NCI-H510A (cell line): ENCODE measurements at regions not wholly inside any gene's neighbourhood (a gene's known extent, or its start where the extent isn't known, plus 50 kb on each side); places are given as distances from the start of the nearest gene placed in this dataset.
"Not testable (repeated sequence)": the region's sequence is repeated elsewhere in the genome, so short reads cannot be mapped to it uniquely, and the experiment has no call there.

Experiments used
- DNase-seq: peaks from one replicate; lab custom pipeline; 2025; lab: John Stamatoyannopoulos, UW

DNA sequence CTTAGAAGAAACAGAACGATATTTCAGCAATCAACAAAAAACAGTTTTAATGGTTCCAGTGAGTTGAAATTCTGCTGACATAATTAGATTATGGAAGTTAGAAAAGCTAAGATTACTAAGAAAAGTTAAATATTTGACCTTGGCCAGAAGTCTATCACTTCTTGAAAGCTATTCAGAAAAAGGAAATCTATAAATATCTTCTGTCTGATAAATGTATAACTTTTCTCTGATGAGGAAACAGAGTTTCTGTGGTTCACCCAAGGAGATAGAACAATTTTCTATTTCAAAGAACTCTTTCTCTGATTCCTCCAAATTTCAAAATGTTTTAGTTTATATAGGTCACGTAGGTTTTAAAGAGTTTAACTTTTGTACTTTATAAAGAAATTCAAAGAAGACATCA is 438.4 kb upstream of the CHORDC1 start:
- no peak for DNase-seq

DNA sequence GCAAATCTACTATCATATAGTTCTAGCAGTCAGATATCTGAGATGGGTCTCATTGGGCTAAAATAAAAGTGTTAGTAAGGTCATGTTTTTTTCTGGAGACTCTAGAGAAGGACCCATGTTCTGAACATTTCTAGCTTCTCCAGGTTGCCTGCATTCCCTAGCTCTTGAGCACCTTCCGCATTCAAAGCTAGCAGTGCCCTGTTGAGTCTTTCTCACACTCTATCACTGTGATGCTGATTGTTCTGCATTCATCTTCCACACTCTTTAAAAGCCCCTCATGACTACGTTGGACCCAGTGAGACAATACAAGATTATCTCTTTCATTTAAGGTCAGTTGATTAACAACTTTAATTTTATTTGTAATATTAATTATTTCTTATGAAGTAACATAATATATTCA is 433.3 kb upstream of the CHORDC1 start:
- no peak for DNase-seq

DNA sequence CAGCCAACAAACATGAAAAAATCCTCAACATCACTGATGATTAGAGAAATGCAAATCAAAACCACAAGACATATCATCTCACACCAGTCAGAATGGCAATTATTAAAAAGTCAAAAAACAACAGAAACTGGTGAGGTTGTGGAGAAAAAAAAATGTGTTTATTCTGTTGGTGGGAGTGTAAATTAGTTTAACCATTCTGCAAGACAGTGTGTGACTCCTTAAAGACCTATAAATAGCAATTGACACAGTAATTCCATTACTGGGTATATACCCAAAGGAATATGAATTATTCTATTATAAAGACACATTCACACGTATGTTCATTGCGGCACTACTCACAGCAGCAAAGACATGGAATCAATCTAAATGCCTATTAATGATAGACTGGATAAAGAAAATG is 427.3 kb upstream of the CHORDC1 start:
- DNase-seq, result no peak

DNA sequence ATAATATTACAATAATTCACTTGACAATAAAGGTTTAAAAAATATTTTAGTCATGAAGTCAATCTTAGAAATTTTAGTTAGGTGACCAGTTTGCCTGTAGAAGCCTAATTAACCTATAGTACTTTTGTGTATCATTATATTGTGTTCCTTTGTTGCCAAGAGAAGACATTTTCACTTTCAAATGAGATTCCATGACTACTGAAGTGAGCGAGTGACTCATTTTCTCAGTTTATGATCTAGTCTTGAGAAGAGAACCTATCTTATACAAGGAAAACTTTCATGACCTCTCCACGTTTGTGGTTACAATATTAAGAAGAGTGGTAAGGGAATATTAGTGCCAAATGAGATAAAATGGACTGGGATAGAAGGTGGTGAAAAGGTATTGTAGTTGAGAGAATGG is 423.9 kb upstream of the CHORDC1 start:
- DNase-seq, result no peak

DNA sequence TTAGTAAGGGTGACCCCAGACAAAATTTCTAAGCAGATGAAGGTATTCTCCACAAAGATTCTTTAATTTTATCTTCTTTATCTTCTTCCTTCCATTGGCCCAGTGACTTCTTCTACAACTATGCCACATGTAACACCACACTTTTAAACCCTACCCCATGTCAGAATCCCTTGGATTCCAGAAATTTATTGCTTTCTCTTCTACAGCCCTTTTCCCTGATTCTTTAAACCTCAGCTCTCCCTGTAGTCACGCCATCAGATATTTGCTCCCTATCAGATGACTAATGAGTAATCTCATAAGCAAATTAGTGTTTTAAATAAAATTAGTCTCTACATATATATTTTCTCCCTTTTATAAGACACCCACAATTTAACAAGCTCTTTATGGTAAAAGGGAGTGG is 423.4 kb upstream of the CHORDC1 start:
- DNase-seq, result no peak

DNA sequence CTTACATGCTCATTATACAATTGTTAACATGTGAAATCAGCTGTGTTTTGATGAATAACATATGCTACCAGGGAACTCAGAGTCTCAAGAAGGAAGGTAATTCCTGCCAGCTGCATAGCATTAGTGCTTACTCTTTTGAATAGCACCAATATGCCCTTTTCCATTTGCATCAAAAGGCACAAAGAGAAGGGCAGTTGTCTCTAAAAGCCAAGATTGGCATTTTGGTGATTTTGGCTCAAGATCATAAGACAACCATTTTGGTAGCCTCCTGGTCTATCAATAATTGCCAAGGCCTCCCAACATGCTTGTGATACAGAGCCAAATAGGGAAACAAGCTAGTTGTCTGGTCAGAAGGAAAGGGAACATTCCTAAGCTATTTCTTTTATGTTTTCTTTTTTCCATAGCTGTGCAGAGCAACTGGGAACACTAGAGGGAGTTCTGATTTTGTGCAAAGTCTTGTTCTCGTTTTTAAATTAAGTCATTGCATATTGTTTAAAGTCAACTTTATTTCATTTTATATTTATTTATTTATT is 416.7 kb upstream of the CHORDC1 start:
- DNase-seq, result no peak

DNA sequence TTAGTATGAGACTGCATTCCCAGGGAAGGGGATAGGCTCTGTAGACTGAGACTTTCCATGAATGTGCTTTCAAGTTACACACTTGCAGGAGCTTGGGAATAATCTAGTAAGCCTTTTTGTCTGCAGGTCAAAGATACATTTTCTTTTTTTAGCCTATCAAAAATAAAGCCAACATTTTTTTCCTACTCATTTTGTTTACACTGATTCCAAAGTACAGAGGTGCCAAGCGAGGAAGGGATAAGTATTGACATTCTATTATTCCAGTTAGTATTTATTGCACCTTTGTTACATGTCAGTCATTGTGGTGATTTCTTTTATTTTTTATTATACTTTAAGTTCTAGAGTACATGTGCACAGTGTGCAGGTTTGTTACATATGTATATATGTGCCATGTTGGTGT is 413.0 kb upstream of the CHORDC1 start:
- no peak for DNase-seq

DNA sequence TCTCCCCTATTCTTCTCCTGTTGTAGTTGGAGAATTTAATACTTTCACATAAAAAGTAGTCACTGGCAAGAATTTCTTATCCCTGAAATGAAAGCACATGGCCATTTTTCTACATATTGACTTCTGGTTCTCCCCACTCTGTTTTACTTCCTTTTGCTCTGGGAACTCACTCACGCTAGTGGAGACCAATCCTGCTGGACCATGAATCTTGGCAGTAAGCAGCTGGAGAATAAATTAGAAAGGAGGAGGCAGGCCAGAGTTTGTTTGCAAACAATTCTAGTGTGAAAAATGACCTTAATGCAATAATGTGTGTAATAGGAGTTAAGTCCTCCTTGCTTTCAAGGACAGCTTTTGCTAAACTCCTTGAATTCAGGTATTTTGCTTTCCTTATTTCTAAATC is 412.3 kb upstream of the CHORDC1 start:
- no peak for DNase-seq

DNA sequence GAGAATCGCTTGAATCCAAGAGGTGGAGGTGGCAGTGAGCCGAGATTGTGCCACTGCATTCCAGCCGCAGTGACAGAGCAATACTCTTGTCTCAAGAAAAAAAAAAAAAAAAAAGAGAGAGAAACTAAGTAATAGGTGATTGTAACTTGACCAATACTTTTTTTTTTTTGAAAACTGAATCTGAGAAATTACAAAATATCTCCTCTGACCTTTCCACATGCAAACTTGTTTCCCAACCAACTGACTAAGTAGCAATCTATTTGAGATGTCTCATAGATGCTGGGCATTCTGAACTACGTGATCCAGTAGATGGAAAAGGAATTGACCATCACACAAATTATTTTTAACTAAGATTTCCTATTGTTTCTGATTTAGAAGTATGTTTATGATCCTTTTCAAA is 407.3 kb upstream of the CHORDC1 start:
- no peak for DNase-seq

DNA sequence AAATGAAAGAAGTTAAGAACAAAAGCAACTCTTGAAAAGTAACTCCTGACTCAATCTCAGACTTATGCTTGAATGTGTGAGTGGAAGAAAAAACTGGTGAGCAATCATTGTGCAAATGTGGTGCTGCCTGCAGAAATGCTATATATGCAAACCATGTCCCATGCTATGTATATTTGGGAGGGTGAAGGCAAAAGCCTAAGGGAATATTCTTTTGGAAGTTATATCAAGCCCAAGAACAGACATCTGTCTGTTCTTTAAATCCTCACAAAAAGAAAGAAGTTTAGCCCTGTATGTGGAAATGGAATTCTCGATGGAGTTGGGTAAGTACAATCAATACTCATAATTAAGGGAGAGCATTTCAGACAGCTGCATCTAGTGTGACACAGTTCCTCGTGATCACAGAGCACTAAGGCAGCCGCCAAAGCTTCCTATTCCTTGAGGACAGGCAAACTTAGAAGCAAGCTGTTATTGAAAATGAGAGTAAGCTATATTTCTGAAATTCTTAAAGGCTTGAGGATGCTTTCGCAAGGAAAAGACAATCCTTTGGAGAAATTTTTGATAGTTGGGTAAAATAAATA is 406.5 kb upstream of the CHORDC1 start:
- no peak for DNase-seq

DNA sequence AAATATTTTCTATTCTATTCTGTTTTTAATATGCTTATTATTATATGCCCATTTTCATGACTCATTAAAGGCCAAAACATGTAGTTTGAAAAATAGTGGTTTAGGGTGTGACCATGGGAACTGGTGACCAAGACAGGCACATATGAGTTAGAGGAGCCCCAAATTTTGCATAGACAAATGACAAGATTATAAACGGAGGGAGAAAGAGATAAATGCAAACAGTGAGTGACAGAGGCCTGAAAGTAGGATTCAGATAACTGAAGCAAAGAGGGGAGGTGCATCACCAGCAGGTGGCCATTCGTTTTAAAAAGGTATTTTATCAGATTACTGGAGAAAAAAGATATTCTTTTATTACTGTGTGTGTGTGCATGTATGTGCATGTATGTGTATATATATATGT is 391.5 kb upstream of the CHORDC1 start:
- no peak for DNase-seq

DNA sequence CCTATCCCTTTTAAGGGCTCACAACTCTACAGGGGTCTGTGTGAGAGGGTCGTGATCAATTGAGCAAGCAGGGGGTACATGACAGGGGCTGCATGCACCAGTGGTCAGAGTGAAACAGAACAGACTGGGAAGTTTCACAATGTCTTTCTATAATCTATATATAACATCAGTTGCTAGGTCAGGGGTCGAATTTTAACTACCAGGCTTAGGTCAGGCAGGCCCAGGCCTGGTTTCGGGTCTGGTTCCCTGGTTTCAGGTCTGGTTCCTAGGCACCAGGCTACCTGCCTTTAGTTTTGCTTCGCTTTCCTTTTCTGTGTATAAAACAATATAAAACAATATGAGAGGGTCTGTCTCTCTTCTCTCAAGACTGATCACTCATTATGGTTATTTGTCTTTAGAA is 390.2 kb upstream of the CHORDC1 start:
- DNase-seq, result not testable (repeated sequence)

DNA sequence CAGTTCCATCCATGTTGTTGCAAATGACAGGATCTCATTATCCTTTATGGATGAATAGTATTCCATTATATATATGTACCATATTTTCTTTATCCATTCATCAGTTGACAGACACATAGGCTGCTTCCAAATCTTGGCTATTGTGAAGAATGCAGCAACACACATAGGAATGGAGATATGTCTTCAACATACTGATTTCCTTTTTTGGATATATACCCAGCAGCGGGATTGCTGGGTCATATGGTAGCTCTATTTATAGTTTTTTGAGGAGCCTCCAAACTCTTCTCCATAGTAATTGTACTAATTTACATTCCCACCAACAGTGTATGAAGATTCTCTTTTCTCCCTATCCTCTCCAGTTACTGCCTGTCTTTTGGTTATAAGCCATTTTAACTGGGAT is 383.9 kb upstream of the CHORDC1 start:
- DNase-seq, result no peak

DNA sequence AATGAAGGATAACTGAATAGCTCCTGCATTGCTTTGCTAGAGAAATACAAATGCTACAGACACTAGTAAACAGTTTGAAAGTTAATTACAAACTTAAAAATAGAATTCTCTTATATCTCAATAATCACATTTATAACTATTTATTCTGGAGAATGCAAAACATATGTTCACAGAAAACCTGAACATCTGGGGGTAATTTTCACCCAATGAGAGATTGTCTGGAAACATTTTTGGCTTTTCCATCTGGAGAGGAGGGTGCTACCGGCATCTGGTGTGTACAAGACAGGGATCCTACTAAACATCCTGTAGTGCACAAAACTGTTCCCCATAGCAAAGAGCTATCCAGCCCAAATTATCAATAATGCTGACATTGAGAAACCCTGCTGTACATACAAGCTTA is 378.4 kb upstream of the CHORDC1 start:
- DNase-seq, result no peak

DNA sequence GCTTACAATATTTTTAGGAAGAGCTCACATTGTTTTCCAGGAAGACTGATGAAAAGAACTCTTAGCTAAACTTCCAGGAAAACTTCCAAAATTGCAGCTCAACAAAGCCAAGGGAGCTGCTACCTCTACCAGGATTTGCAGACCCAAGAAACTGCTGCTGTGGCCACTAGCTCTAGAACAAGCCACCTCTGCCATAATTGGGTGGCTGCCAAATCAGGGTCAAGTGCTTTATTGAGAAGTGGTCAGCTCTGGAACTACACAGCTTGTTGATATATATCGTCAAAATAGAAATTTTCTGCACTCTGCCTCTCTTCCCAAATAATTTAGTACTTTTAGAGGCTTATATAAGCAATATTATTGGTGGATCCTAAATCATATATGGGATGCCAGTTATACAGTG is 371.8 kb upstream of the CHORDC1 start:
- DNase-seq, result no peak

DNA sequence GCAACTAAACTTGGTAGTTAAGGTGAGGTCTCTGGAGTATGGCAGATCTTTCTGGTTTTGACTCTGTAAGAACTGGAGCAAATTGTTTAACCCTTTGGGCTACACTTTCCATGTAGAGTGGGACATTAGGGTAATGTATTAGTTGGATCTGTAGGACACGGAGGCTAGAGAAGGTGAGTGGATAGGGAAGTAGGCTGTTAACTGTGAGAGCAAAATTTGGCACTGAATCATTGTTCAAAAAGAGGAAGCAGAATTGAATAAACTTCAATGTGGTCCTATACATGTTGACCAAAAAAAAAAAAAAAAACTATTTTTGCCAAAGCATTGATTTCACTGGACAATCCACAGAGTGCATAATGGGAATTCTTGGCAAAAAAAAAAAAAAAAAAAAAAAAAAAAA is 370.2 kb upstream of the CHORDC1 start:
- DNase-seq, result no peak

DNA sequence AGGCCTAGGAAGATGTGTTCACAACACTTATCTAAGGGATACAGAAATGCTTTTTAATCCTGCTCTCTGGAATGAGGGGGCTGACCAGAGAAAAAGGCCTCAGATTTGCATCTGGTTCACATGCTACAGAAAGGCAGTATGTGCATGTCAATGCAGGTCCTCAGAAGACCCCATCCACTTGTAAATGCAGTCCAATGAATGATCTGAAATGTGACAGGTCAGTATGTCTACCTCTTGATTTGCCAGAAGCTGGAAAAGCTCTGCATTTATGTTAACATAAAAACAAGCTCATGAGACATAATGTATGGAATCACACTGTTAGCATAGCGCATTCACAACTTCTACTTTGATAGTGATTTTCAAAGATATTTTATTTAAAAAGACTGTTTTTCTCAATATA is 367.4 kb upstream of the CHORDC1 start:
- no peak for DNase-seq

DNA sequence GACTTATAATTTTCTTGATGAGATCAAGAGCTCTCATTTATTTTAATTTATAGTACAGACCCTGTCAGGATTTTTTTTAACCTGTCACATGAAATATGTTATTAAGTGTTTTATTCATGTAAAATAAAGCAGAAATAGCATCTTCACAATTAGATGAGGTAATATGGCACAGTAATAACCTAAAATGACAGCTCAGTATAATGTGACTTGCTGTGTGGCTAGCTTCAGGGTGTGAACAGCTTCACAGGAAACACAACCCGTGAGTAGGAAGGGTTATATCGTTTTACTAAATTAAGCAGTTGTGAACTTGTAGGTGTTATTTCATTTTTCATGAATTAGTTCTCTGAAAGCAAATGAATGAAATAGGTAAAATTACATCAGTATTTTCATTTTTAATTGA is 366.9 kb upstream of the CHORDC1 start:
- DNase-seq, result no peak

DNA sequence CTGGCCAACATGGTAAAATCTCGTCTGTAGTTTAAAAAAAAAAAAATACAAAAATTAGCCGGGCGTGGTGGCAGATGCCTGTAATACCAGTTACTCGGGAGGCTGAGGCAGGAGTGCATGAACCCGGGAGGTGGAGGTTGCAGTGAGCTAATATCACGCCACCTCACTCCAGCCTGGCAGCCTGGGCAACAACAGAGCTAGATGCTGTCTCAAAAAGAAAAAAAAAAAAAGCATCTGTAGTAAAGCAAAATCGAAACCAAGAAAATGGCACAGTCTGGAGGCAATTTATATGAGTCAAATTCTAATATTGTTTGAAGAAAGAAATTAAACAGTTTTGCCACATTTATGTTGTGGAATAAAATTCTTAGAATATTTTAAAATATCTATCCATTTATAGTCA is 365.0 kb upstream of the CHORDC1 start:
- no peak for DNase-seq

DNA sequence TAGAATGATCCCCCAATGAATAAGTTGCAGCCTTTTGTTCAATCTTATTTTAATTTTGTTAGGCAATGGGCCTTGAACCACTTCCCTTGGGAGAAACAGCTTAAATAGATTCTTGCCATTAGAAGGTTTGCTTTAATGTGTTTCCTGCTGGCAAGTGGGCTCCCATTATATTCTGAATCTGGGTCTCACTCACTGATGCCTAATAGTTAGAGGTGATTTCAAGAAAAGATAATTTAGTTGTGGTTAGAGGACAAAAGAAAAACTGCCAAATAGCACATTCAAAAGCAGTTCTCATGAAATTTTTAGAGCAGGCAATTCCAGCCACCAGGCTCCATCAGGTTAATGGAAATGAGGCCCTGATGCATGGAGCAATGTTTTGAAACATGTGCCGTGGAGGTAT is 362.6 kb upstream of the CHORDC1 start:
- DNase-seq, result no peak

DNA sequence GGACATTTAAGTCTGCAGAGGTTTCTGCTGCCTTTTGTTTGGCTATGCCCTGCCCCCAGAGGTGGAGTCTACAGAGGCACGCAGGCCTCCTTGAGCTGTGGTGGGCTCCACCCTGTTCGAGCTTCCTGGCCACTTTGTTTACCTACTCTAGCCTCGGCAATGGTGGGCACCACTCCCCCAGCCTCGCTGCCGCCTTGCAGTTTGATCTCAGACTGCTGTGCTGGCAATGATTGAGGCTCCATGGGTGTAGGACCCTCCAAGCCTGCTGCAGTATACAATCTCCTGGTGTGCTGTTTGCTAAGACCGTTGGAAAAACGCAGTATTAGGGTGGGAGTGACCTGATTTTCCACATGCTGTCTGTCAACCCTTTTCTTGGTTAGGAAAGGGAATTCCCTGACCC is 360.1 kb upstream of the CHORDC1 start:
- DNase-seq, result not testable (repeated sequence)

DNA sequence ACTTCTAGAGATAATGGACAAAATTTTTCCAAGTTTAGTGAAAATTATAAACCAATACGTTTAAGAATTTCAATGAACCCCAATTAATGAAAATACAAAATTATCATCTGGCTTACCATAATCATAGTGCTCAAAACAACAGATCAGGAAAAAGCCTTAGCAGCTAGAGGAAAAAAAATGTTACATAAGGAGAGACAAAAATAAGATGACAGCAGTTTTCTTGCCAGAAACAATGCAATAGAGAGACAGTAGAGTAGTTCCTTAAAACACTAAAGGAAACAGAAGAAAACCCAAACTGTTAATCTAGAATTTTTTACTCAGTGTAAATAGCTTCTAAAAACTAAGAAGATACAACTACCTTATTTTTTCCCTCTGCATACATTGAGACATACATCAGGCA is 341.7 kb upstream of the CHORDC1 start:
- DNase-seq, result no peak

DNA sequence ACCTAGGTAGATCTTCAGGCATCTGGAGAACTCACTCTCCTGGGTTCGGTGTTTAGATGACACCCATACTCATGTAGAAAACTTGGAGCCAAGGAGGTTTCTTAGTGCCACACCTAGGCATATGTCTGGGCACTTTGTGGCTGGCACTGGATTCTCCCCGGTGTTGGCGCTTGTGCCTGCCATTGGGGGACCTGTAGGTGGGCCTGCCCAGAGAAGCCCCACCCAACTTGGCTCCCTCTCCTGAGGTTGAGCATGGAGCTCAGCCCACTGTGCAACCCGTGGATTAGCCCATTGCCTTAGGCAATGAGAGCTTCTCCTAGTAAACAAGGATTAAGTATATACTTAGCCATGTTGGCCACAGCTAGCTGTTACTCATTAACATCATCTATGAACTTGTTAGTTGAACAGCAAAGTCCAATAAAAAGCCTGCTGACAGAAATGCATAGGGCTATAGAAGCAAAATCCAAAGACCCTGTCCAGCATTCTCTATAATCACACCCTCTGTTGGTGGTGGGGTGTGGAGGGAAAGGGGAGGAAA is 335.5 kb upstream of the CHORDC1 start:
- DNase-seq, result no peak

DNA sequence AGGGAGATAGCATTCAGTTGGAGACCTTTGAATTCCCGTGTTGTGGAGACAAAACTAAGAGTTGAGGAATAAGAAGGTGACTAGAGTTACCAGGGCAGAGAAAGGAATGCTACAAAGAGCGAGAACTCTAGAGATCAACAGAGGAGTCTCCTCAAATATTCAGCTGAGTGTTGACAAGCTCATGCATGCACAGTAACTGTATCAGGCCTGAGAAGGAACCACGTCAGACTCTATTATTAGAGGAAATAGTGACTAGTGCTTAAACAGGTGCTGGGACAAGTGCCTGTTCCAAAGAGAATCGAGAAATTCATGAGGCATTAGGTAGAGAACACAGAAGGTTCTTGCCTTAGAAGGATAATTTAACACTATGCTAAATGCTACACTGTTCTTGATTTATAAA is 333.8 kb upstream of the CHORDC1 start:
- DNase-seq, result peak; percentile 36
